NCI-H187 (cell line): ENCODE measurements at regions not wholly inside any gene's neighbourhood (a gene's known extent, or its start where the extent isn't known, plus 50 kb on each side); places are given as distances from the start of the nearest gene placed in this dataset.

Experiments
- DNase-seq, 2 experiments: peaks; one replicate each; lab custom pipeline; 2025; lab: John Stamatoyannopoulos, UW

DNA sequence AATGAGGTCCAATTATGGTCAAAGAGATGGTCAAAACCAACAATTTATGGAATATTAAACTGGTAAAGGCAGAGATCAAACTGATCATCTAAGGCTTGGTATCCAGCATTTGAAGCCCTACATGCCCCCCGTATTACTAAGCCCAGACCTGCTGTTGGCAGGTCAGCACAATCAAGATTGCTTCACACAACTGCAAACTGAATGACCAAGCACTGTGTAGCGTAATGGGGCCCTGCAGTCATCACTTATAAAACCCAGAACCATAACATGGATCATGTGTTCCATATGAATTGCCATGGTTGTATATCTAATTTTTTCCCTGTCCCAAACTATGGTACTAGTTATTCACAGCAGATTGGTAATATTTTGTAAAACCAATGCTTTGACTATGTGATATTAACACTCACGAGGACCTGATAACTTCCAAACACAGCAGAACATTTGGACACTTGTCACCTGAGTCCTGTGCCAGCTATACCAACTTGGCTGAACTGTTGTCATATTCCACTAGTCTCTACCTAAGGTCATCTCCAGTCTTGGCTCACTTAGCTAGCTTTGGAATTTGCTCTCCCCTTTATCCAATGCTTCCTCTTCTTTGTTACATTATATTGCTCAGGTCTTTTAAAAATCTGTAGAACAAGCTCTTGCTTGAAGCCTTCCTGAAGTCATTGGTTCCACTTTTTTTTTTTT is 81.7 kb upstream of the HMHB1 start:
- no peak for DNase-seq

DNA sequence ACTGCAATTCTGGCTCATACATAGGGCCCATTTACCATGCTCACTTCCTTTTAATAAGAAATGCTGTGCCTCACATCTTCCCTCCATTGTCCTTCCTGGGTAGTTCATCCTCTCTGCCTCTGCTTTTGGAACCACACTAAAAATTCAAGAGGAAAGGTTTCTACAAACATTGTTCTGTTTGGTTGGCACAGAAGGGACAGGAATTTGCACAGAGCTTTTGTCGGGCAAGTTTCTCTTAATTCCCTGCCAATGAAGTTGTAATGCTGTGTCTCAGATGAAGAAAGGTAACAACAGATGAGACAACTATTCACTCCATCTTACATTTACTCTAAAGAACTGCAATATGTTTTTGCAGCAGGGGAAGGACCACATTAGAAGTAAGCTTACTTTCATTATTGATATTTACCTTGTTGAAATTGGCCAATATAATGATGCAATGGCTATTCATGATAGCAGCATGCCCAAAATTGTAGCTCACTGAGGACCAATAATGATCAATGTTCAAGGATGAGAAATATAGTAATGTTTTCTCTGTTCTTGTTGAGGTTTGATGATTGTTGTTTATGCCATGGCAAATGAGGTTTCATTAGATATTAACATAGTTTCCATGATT is 82.5 kb upstream of the HMHB1 start:
- no peak for DNase-seq

DNA sequence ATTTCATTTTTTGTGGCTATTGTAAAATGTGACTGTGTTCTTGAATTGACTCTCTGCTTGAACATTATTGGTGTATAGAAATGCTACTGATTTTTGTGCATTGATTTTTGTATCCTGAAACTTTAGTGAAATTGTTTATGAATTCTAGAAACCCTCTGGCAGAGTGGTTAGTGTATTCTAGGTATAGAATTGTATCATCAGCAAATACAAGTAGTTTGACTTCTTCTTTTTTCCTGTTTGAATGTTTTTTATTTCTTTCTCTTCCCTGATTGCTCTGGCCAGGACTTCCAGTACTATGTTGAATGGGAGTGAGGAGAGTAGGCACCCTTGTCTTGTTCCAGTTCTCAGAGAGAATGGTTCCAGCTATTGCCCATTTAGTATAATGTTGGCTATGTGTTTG is 88.8 kb upstream of the HMHB1 start:
- DNase-seq, result no peak

DNA sequence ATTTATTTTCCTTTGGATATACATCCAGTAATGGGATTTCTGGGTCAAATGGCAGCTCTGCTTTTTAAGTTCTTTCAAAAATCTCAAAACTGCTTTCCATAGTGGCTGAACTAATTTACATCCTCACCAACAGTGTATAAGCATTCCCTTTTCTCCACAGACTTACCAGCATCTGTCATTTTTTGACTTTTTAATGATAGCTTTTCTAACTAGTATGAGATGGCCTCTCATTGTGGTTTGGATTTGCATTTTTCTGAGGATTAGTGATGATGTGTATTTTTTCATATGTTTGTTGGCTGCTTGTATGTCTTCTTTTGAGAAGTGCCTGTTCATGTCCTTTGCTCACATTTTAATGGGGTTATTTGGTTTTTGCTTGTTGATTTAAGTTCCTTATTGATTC is 90.0 kb upstream of the HMHB1 start:
- DNase-seq, result no peak

DNA sequence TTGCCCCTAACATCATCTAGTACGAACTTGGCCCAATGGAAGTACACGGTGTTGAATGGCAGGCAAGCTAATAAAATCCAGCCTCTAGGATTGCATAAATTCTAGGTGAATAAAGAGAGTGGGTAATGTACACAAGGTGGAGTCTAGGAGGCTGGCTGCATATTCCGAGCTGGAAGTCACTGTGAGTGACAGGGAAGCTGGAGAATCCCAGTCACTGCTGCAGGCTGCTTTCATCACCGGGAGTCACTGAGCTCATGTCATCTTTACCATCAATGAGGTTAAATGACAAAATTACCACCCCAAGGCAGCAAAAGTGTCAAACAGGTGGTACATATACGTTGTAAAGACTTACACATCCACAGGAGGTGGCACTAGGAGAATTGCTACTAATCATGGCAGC is 91.3 kb upstream of the HMHB1 start:
- DNase-seq, result no peak

DNA sequence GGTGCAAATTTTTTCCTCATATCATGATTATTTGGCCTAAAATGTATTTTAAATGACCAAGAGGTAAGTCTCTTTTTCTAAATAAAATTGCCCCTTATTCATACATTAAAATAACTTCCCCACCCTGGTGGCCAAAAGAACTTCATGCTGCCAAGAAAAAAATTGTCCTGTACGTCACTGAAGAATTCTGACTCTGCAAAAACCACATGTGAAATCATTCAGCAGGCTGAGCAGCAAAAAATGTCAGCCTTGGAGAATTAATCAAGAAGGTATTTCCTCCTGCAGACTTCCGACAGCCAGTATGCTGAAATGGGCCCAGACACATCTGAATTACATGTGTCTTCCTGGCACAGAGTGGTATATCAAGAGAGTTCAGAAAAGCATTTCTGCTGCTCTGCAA is 94.6 kb upstream of the HMHB1 start:
- no peak for DNase-seq

DNA sequence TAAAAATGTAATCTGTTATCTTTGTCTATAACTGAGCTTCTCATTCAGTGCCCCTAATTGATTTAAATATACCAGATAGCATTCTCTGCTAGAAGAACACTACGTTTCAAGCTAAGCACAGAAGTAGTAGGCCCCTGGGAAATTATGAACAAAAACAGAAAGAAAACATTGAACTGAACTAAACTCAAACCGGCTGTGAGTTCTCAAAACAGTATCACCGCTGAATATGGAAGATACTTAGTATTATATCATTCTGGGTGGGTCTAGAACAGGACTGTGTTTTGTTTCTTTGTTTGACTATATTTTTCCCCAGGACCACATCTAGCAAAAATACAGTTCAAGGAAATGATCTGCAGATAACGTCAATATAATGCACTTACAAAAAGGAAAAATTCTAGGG is 95.1 kb upstream of the HMHB1 start:
- DNase-seq, result no peak

DNA sequence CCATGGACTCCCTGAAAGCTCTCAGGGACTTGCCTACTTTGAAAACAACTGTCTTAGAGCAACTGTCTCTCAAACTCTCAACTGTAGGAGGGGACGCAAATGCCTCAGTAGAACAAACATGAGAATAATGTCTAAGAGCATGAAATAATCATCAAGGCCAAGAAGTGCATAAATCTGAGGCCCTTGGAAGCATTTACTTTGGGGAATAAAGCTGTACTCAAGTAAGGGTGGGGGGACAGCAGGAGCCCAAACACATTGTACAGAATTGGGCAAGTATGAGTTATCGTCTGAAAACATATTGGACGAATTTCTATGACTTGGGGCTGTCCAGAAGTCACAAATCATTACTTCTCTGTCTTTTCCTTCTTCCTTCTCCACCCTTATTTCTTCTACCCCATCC is 96.3 kb upstream of the HMHB1 start:
- DNase-seq, result no peak

DNA sequence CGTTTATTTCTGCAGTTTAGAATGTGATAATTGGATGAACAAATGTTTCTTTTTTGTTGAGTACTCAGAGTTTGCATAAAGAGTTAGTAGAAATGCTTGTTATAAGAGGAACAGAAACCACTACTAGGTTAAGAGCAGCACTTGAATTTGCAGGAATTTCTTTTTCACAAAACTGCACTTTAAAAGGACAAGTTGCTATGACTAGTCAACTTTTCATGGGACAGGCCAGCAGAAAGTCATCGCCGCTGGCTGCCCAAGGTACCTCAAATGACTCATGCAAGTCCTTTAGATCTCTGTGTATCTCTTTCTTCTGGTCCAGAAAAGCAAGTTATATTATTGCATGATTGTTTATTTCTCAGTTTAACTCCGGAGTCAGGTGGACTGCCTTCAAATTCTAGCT is 97.3 kb upstream of the HMHB1 start:
- no peak for DNase-seq

DNA sequence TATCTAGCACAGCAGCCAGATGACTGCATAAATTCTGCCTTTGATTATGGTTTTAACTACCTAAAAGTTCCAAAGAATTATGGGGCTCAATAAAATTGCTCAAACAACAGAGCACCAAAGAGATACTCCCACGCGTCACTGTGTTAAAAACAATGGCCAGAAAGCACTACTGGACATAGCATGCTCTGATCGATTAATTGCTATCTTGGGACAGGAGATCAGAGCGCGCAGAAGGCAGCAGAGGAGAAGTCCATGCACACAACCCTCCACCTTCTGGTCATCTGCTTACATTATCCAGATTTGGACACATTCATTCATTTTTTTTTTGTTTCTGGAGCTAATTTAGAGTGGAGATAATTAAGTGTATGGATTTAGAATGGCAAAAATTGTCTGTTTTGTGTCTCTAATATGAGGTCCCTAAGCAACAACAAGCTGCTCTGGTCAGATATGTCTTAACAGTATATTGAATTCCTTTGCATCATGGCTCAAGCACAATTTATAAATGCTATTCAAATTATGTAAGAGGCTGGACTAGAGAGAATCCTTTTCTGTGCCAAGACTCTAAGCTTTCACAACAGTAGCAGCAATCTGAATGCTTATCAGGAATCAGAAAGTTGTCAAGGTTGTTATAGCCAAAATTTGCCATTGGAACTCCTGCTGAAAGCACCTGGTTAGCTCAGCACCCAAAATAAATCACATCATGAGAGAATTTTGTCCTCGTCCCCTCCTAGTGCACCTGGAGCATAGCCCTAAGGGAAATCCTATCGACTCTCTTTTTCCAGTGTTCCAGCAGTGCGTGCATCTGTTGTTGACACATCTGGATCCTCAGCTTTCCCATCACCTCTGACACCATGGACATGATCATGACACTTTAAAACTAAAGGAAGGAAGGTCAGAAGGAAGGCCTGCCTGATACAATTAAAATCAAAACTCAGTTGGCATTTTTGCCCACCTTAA is 98.6 kb upstream of the HMHB1 start:
- DNase-seq, result no peak

DNA sequence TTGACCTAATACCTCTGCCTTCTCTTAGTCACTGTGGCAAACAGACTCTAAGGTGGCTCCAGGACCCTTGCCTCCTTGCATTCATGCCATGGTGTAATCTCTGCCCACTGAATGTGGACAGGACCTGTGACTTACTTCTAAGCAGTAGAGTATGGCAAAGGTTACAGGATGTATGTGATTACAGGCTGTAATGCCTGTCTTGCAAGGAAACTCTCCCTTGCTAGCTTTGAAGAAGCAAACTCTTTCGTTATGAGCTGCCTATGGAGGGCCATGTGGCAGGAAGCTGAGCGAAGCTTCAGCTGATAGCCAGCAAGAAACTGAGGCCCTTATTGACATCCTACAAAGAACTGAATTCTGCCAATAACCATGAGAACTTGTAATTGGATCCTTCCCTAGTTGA is 103.3 kb upstream of the HMHB1 start:
- no peak for DNase-seq

DNA sequence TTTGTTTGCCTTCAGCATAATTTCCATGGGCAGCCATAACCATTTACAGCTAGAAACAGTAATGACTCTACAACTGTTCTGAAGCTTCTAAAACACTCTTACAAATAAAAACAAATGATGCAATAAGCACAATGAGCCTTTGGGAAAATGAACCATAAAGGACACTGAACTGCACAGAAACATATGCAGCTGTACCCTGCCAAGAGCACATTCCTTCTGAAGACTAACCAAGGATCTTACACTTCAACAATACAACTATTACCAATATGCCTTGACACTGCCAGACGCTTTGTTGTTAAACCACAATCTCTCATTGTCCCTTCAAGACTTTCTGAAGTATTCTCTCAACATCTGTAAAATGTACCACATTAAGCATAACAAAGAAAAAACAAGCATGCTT is 104.2 kb upstream of the HMHB1 start:
- no peak for DNase-seq

DNA sequence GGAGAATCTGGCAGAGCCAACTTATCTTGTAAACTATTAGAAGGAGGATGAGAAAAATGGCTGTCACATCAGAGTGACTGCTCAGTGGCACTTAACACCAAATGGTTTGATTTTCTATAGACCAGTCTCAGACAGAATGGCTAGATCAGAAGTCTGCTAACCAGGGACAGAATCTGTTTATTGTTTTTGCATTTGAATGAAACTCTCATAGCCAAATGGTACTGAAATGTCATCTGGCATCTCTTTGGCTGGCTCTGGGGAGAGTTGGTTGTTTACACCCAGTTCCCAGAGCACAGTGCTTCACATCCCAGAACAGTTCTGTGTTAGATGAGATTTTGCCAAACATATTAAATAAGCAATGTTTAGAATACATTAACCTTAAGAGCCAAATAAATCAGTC is 106.6 kb upstream of the HMHB1 start:
- no peak for DNase-seq

DNA sequence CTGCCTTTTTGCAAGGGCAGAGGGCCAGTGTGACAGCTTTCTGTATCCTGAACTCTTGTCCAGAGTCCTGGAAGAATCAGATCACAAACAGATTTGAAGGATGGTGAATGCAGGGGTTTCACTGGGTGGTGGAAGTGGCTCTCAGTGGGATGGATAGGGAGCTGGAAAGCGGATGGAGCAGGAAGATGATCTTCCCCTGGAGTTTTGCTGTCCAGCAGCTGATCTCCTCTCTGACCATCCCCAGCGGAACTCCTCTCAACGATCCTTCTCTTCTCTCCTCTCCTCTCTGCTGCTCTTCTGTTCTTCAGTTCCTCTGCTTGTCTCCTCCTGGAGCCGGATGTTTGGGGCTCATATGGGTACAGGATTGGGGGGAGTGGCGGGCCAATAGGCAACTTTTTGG is 108.3 kb upstream of the HMHB1 start:
- no peak for DNase-seq

DNA sequence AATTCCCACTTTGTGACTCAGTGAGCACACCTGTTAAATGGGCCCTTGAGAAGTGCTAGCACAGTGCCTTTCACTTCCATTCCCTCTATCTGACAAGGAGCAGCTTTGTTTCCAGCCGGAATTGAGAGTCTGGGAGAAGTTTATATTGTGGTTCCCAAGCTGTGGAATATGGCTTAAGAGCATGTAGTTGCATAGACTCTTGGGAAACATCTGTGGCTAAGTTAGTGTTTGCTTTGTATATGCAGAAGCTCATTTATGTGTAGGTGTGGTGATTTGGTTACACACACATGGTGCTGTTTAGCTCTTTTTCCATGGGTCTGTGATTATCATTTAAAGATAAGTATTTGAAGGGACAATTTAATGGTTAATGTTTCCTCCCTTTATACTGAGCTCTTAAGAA is 110.5 kb upstream of the HMHB1 start:
- no peak for DNase-seq

DNA sequence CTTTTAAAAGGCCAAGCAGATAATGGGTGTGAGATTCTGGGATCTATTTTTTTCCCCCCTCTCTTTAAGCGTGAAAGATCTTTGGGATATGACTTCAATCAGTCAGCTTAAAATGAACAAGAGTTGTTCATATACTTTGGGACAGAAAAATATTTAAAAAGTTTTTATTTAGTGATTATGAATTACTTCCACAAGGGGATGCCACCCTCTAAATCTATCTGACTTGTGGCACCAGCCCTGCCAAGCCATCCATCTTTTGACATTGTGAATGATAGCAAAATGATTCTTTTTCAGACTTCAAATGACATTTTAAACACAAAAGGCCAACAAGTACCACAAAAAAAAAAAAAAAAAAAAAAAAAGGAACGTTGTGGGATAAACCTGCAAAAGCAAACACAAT is 111.0 kb upstream of the HMHB1 start:
- no peak for DNase-seq

DNA sequence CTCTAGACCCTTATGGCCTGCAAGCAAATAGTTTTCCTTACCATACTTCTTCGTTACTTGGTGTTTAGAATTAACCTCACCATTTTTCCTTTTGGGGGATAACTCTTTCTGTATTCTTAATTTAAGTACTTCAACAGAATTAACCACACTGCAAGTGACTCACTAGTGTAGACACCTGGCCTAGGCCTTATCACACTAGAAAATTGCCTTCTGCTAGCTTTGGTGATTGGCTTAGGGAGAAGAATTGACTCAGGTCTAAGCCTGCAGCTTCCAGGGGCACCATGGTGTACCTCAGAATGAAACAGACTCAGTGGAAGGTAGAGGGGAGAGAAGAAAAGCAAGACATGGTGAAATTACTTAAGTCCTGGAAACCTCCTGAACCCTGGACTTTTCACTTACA is 112.8 kb upstream of the HMHB1 start:
- no peak for DNase-seq

DNA sequence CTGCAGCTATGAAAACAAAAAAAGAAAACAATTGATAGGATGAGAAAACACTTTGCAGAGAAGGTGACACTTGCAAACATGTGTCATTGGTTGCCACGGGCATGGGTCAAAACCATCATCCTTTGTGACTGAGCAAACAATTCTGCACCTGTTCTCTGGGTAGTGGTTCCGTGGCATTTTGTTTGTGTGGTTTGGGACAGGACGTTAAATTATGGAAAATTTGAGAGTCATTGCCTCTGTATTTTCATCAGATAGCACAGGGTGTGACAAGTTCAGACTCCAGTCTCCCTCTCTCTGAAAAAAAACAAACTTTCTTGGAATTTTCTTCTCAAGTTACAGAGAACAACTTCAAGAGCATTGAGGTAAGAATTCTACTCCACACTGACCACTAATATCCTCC is 113.4 kb upstream of the HMHB1 start:
- DNase-seq, result no peak

DNA sequence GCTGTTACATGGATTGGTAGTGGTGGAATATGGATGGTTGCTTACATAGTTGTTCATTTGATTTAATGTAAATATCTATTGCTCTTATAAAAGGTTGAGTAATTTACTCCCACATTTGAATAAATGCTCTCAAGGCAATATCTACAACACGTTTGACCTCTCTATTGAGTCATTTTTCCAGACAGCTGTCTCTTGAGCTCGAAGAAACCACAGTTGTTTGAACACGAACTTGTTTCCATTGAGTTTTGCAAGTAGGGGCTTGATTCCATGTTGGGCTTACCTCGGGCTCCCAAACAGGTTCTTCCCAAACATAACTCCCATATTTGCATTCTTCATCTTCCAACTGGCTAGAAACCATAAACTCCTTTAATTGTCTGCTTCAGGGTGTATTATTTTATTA is 115.0 kb upstream of the HMHB1 start:
- no peak for DNase-seq

DNA sequence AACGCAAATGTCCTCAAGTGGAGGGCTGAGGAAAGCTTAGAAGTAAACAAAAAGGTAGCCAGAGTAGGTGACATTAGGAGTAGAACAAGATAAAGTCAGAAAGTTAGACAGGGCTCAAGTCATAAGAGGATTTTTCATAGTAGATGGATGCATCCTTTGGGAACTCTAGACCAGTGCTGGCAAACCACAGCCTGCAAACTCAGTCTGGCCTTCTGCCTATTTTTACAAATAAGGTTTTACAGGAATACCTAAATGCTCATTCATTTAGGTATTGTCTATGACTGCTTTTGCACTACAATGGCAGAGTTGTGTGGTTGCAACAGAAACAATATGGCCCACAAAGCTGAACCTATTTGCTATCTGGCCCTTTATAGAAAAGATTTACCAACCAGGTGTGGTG is 116.0 kb upstream of the HMHB1 start:
- no peak for DNase-seq

DNA sequence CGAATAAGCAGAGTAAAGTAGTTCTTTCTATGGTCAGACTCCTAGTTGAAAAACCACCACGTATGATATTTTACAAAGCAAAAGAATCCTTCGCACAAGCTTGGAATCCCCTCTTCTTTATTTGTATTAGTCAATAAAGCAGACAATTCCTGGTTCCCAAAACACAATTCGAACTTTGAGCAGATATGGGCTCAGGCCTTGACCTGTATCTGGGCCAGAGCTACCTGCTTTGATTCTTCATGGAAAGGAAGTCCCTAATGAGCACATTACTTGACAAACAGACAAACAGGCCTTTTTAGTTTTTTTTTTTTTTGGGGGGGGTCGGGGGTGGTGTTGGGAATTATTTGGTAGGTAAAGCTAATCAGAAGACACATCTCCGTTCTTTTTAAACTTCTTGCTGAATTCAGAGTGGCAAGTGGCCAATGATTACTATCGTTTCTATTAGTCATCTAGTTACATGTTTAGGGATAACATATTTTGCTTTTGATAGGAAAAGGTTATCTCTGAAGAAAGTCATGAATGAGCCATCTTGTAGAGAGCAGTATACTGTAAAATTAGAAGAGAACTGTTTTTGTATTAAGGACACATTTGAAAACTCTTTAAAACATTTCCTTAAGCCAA is 116.6 kb upstream of the HMHB1 start:
- no peak for DNase-seq

DNA sequence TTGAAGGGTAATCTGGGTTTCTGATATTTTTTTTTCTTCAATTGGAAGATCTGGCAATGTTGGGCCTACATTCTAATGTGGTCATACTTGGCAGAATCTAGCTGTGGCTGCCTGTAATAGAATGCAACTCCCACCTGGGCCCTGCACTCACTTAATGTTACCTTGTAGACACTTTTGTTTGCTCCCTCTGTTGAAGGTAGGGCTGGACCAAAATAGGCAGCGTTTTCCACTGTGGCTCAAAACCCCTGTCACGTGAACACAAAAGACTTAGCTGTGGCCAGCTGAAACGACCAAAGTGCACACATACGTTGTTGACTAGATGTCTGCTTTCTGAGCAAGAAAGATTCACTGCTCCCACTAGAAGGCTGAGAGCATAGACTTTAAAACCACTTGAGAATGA is 117.6 kb upstream of the HMHB1 start:
- DNase-seq, result no peak
